CD8-positive, alpha-beta memory T cell (primary cell): ENCODE measurements at regions not wholly inside any gene's neighbourhood (a gene's known extent, or its start where the extent isn't known, plus 50 kb on each side); places are given as distances from the start of the nearest gene placed in this dataset.

Experiments used
- CTCF ChIA-PET: fragments of 350-600 bp; sonication (Branson Sonifier 250); formaldehyde crosslinking; loops from one replicate; lab custom pipeline; 2021; ENCODE audit warnings: antibody characterized with exemption; lab: Charles Lee
- POLR2A ChIA-PET: fragments of 350-600 bp; sonication (Branson Sonifier 250); formaldehyde crosslinking; loops from one replicate; lab custom pipeline; 2021; ENCODE audit warnings: antibody characterized with exemption; lab: Charles Lee
- DNase-seq, 5 donors: peaks; one replicate each; pipeline versions ENCODE4 v3.0.0 to v3.0.0-alpha.2; 2020 to 2022; ENCODE audit warnings: mixed read lengths in 1 of 5
- H3K27ac ChIP-seq: one replicate; pipeline ENCODE4 v1.7.0; 2013; ENCODE audit warnings: low read depth, mild to moderate bottlenecking, low read length, moderate library complexity
- H3K27me3 ChIP-seq: 2 replicates; pipeline ENCODE4 v1.7.0; 2013; ENCODE audit warnings: low read length, mild to moderate bottlenecking; ENCODE audit not compliant: insufficient read depth, poor library complexity, severe bottlenecking
- H3K36me3 ChIP-seq: 2 replicates; pipeline ENCODE4 v1.7.0; 2013; ENCODE audit warnings: mild to moderate bottlenecking, low read length, moderate library complexity; ENCODE audit not compliant: insufficient read depth
- H3K4me1 ChIP-seq: 2 replicates; pipeline ENCODE4 v1.7.0; 2013; ENCODE audit warnings: mild to moderate bottlenecking, low read length, moderate library complexity; ENCODE audit not compliant: insufficient read depth
- H3K4me3 ChIP-seq: 2 replicates; pipeline ENCODE4 v1.7.0; 2013; ENCODE audit warnings: mild to moderate bottlenecking, low read length
- H3K9me3 ChIP-seq: 2 replicates; pipeline ENCODE4 v1.7.0; 2013; ENCODE audit warnings: mild to moderate bottlenecking, low read length
- H3K27ac Mint-ChIP-seq, 8 donors: one replicate each; pipeline ENCODE4 v1.8.0; 2020 to 2021; ENCODE audit warnings: mixed read lengths in 8 of 8, mild to moderate bottlenecking in 6 of 8, inconsistent platforms in 3 of 8, moderate library complexity in 3 of 8
- H3K27me3 Mint-ChIP-seq, 2 donors: one replicate each; pipeline ENCODE4 v1.8.0; 2020 to 2021; ENCODE audit warnings: mixed read lengths in 2 of 2, mild to moderate bottlenecking in 1 of 2, moderate library complexity in 1 of 2
- H3K36me3 Mint-ChIP-seq, 3 donors: one replicate each; pipeline ENCODE4 v1.8.0; 2020 to 2021; ENCODE audit warnings: mixed read lengths in 3 of 3, inconsistent platforms in 1 of 3, mild to moderate bottlenecking in 1 of 3
- H3K4me1 Mint-ChIP-seq, 3 donors: one replicate each; pipeline ENCODE4 v1.8.0; 2020 to 2021; ENCODE audit warnings: mixed read lengths in 3 of 3, inconsistent platforms in 1 of 3, mild to moderate bottlenecking in 1 of 3
- H3K4me3 Mint-ChIP-seq, 7 donors: one replicate each; pipeline ENCODE4 v1.8.0; 2020 to 2021; ENCODE audit warnings: mixed read lengths in 7 of 7, mild to moderate bottlenecking in 6 of 7, moderate library complexity in 4 of 7, inconsistent platforms in 2 of 7
- H3K9me3 Mint-ChIP-seq, 5 donors: one replicate each; pipeline ENCODE4 v1.8.0; 2020 to 2022; ENCODE audit warnings: mixed read lengths in 5 of 5, mild to moderate bottlenecking in 3 of 5, moderate library complexity in 2 of 5, inconsistent platforms in 1 of 5

DNA sequence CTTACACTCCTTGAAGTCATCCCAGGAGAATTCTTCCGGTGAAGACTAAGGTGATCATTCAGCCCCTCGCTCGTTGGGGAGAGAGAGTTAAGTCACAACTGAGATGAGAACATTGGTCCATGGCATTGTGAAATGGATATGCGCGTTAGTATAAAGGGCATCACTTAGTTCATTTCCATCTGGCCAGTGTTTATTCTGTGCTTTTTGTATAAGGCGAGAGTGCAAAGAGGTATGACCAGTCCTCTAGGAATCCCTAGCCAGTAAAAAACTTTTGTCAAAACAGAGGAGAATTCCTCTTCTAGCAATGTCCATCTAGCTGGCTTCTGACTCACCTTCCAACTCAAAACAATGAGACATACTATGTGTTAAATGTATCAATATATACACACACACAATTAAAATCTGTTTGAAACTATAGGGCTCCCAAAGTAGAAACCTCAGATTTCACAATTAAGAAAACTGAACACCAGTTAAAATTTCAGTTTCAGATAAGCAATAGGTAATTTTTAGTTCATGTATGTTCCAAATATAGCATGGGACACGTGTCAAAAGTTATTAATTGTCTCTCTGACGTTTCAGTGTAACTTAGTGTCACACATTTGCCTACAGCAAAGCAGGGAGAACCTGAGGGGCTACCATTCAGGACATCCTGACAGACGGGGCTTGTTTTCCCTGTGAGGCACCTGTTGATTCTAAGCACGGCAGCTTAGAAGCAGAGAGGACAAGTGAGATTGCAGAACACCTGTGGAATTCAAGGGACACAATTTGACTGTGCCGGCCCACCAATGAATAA is 158.9 kb downstream of the KLF6 start:
- Histone ChIP-seq H3K4me3 (no peak overlapping the region), H3K27me3 (no peaks in the 10 kb centered on the region), H3K4me1 (peaks cover 8% of the 10 kb centered on the region), H3K27ac (no peak overlapping the region), H3K9me3 (no peaks in the 10 kb centered on the region), H3K36me3 (no peaks in the 10 kb centered on the region)
- Mint-ChIP-seq H3K27ac (no peak overlapping the region), H3K4me3 (no peak overlapping the region), H3K27me3 (no peaks in the 10 kb centered on the region), H3K9me3 (peaks cover 0 to 1% (median under 1%) of the 10 kb centered on the region in 5 donors), H3K4me1 (peaks cover 12 to 15% (median 13%) of the 10 kb centered on the region in 3 donors), H3K36me3 (no peaks in the 10 kb centered on the region)
- DNase-seq: no peak
- POLR2A ChIA-PET: interaction anchor here (0.6 kb wide), 1 partner anchor 1874 kb away, joined by 3 read pairs; no protein-coding TSS in a partner anchor
- CTCF ChIA-PET: no interaction called here

DNA sequence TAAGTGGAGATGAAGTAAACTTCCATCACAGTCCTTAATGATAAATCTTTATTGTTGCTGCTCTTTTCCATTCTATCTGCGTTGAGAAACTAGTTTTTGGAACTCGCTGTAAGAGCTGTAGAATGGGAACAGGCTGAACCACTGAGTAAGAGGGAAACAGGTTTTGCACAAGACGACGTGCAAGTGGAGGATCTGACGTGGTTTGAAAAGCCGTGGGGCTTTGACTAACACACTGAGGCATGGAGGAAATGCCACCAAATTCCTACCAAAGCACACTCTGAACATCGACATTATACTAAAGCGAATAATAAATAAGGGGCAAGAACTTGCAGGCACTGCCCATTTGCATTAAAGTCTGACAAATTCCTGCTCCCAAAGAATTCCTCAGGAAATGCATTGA is 160.6 kb downstream of the KLF6 start:
- H3K27ac ChIP-seq: no peak overlapping the region
- CTCF ChIA-PET: no interaction called here

DNA sequence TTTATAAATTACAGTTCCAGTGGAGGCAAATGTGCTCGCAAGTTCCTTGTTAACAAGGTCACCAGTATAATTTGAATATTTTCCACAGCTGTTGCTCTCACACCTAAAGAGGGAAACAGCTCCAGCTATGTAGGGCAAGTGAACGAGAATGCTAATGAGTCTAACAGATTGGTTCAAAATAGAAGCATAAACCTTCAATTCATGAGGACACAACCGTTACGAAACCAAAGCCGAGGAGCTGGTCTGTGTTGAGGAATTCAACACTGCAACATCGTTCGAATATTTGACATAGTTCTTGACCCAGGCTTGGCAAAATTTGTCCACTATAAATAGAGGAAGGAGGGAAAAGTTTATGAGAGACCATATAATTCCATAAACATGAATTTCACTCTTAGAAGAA is 161.3 kb downstream of the KLF6 start:
- H3K9me3 ChIP-seq: no peaks in the 10 kb centered on the region
- H3K36me3 Mint-ChIP-seq: peaks cover 0 to 10% (median 0%) of the 10 kb centered on the region in 3 donors
- peak overlapping the region in 1 of 7 donors; percentile 3 for H3K4me3 Mint-ChIP-seq
- no peak for DNase-seq
- CTCF ChIA-PET: no interaction called here
- peaks cover 8% of the 10 kb centered on the region for H3K4me1 ChIP-seq
- no peaks in the 10 kb centered on the region for H3K27me3 ChIP-seq
- no peak overlapping the region for H3K27ac Mint-ChIP-seq
- no peak overlapping the region for H3K27ac ChIP-seq
- H3K4me3 ChIP-seq: no peak overlapping the region
- H3K27me3 Mint-ChIP-seq: peaks cover 0 to 11% of the 10 kb centered on the region in 2 donors
- H3K36me3 ChIP-seq: no peaks in the 10 kb centered on the region
- H3K4me1 Mint-ChIP-seq: peaks cover 12 to 15% (median 13%) of the 10 kb centered on the region in 3 donors
- peaks cover 9 to 11% (median 10%) of the 10 kb centered on the region in 5 donors for H3K9me3 Mint-ChIP-seq
- POLR2A ChIA-PET: no interaction called here

More for the DNA sequence above, 160.6 kb downstream of the KLF6 start:
- Mint-ChIP-seq H3K36me3 (peaks cover 0 to 10% (median 0%) of the 10 kb centered on the region in 3 donors), H3K27me3 (peaks cover 0 to 11% of the 10 kb centered on the region in 2 donors), H3K9me3 (peaks cover 9 to 11% (median 10%) of the 10 kb centered on the region in 5 donors), H3K4me1 (peaks cover 12 to 15% (median 13%) of the 10 kb centered on the region in 3 donors), H3K27ac (no peak overlapping the region), H3K4me3 (no peak overlapping the region)
- no peak for DNase-seq
- Histone ChIP-seq H3K4me3 (no peak overlapping the region), H3K27me3 (no peaks in the 10 kb centered on the region), H3K36me3 (no peaks in the 10 kb centered on the region), H3K4me1 (peaks cover 8% of the 10 kb centered on the region), H3K9me3 (no peaks in the 10 kb centered on the region)
- POLR2A ChIA-PET: no interaction called here

- Histone ChIP-seq H3K27ac (no peak overlapping the region), H3K36me3 (no peaks in the 10 kb centered on the region), H3K4me1 (peaks cover 8% of the 10 kb centered on the region), H3K9me3 (no peaks in the 10 kb centered on the region), H3K4me3 (no peak overlapping the region), H3K27me3 (no peaks in the 10 kb centered on the region)
- H3K4me3 Mint-ChIP-seq: peak overlapping the region in 2 of 7 donors; percentile 35 to 54
- peaks cover 9 to 11% (median 10%) of the 10 kb centered on the region in 5 donors for H3K9me3 Mint-ChIP-seq
- ChIA-PET CTCF (no interaction called here), POLR2A (interaction anchor here (0.9 kb wide), 1 partner anchor 155 kb away, joined by 3 read pairs; no protein-coding TSS in a partner anchor)
- no peak for DNase-seq
- H3K27ac Mint-ChIP-seq: peak overlapping the region in 6 of 8 donors; percentile 7 to 77 (median 48)
- peaks cover 12 to 15% (median 13%) of the 10 kb centered on the region in 3 donors for H3K4me1 Mint-ChIP-seq
- peaks cover 0 to 10% (median 0%) of the 10 kb centered on the region in 3 donors for H3K36me3 Mint-ChIP-seq
- peaks cover 0 to 11% of the 10 kb centered on the region in 2 donors for H3K27me3 Mint-ChIP-seq
Observed at GRCh38 chr10:3622845-3623621, 162.0 kb downstream of the KLF6 start.

DNA sequence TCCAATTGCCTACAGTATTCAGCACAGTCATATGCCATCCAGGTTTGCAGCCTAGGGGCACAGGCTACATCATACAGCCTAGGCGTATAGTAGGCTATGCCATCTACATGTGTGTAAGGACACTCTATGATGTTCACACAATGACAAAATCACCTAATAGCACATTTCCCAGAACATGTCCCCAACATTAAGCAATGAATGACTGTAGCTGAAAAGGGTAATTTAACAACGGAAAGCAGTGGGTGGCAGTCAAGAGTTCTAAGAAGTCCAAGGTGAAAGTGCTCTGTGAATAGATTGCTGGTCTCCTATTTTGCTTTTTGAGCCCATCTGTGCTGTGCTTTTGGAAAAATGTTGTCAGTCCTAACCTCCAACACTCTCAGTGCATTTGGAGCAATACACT is 162.6 kb downstream of the KLF6 start:
- Histone ChIP-seq H3K36me3 (no peaks in the 10 kb centered on the region), H3K4me1 (peaks cover 8% of the 10 kb centered on the region), H3K4me3 (no peak overlapping the region), H3K27me3 (no peaks in the 10 kb centered on the region), H3K9me3 (no peaks in the 10 kb centered on the region), H3K27ac (no peak overlapping the region)
- Mint-ChIP-seq H3K36me3 (peaks cover 0 to 10% (median 0%) of the 10 kb centered on the region in 3 donors), H3K4me3 (no peak overlapping the region), H3K27ac (peak overlapping the region in 2 of 8 donors; percentile 36 to 77), H3K9me3 (peaks cover 9 to 11% (median 10%) of the 10 kb centered on the region in 5 donors), H3K4me1 (peaks cover 12 to 15% (median 13%) of the 10 kb centered on the region in 3 donors), H3K27me3 (peaks cover 0 to 11% of the 10 kb centered on the region in 2 donors)
- ChIA-PET CTCF (no interaction called here), POLR2A (interaction anchor here (0.9 kb wide), 1 partner anchor 156 kb away, joined by 3 read pairs; no protein-coding TSS in a partner anchor)
- DNase-seq: no peak

DNA sequence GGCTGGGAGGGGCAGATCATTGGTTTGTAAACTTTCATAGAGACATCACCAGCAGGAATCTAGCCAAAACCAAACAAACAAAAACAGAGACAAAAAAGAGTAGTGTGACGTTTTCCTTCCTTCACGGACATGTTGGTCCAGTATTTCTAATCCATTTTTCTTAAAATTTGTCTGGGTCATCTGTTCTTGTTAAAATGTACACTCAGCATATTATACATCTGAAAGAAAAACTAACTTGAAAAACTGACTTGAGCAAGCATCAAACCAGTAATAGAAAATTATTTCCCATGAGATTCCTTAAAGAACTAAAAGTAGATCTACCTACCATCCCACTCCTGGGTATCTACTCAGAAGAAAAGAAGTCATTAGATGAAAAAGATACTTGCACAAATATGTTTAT is 164.2 kb downstream of the KLF6 start:
- no peaks in the 10 kb centered on the region for H3K9me3 ChIP-seq
- Mint-ChIP-seq H3K27me3 (peaks cover 0 to 14% of the 10 kb centered on the region in 2 donors), H3K4me3 (no peak overlapping the region), H3K4me1 (peaks cover 12 to 15% (median 13%) of the 10 kb centered on the region in 3 donors), H3K36me3 (peaks cover 0 to 10% (median 0%) of the 10 kb centered on the region in 3 donors), H3K9me3 (peaks cover 9 to 11% (median 10%) of the 10 kb centered on the region in 5 donors), H3K27ac (no peak overlapping the region)
- no peak overlapping the region for H3K4me3 ChIP-seq
- ChIA-PET POLR2A (no interaction called here), CTCF (no interaction called here)
- no peak overlapping the region for H3K27ac ChIP-seq
- no peaks in the 10 kb centered on the region for H3K27me3 ChIP-seq
- no peak for DNase-seq
- H3K36me3 ChIP-seq: no peaks in the 10 kb centered on the region
- H3K4me1 ChIP-seq: peaks cover 8% of the 10 kb centered on the region

- POLR2A ChIA-PET: no interaction called here
Observed at GRCh38 chr10:3619241-3619640, 165.8 kb downstream of the KLF6 start.

More at GRCh38 chr10:3619241-3619640, 165.8 kb downstream of the KLF6 start:
- peaks cover 8% of the 10 kb centered on the region for H3K4me1 ChIP-seq
- no peaks in the 10 kb centered on the region for H3K9me3 ChIP-seq
- H3K4me3 ChIP-seq: no peak overlapping the region
- H3K27ac ChIP-seq: no peak overlapping the region
- Mint-ChIP-seq H3K9me3 (peaks cover 9 to 11% (median 10%) of the 10 kb centered on the region in 5 donors), H3K4me3 (no peak overlapping the region), H3K4me1 (peaks cover 12 to 15% (median 13%) of the 10 kb centered on the region in 3 donors), H3K27me3 (peaks cover 0 to 14% of the 10 kb centered on the region in 2 donors), H3K27ac (no peak overlapping the region), H3K36me3 (peaks cover 0 to 10% (median 0%) of the 10 kb centered on the region in 3 donors)
- no peak for DNase-seq
- H3K27me3 ChIP-seq: no peaks in the 10 kb centered on the region
- no peaks in the 10 kb centered on the region for H3K36me3 ChIP-seq
- CTCF ChIA-PET: no interaction called here
